Memory B cell (primary cell): ENCODE measurements at regions not wholly inside any gene's neighbourhood (a gene's known extent, or its start where the extent isn't known, plus 50 kb on each side); places are given as distances from the start of the nearest gene placed in this dataset.
A peak's percentile ranks its signal among the peaks of the same experiment; 100 is the strongest.

Source experiments
- ATAC-seq: fragments of 150-1000 bp; cut with Tn5 transposase; 2 replicates; pipeline ENCODE4 v1.10.0; 2021; ENCODE audit warnings: low read depth, mild to moderate bottlenecking, moderate library complexity
- DNase-seq, 2 donors: peaks; one replicate each; pipeline ENCODE4 v3.0.0; 2022; ENCODE audit warnings: low spot score in 2 of 2
- H3K27ac Mint-ChIP-seq: one replicate; pipeline ENCODE4 v1.8.0; 2022; ENCODE audit warnings: mild to moderate bottlenecking, moderate library complexity, mixed read lengths
- H3K27me3 Mint-ChIP-seq: one replicate; pipeline ENCODE4 v1.8.0; 2022; ENCODE audit warnings: mixed read lengths
- H3K36me3 Mint-ChIP-seq: one replicate; pipeline ENCODE4 v1.8.0; 2022; ENCODE audit warnings: mild to moderate bottlenecking, mixed read lengths
- H3K4me1 Mint-ChIP-seq: one replicate; pipeline ENCODE4 v1.8.0; 2022; ENCODE audit warnings: mixed read lengths
- H3K4me3 Mint-ChIP-seq: one replicate; pipeline ENCODE4 v1.8.0; 2022; ENCODE audit warnings: mild to moderate bottlenecking, moderate library complexity, mixed read lengths
- H3K9me3 Mint-ChIP-seq: one replicate; pipeline ENCODE4 v1.8.0; 2022; ENCODE audit warnings: mixed read lengths

- Mint-ChIP-seq H3K4me1 (peaks cover 60% of the 10 kb centered on the region), H3K27me3 (peaks cover 10% of the 10 kb centered on the region), H3K27ac (peak overlapping the region; percentile 72), H3K9me3 (no peaks in the 10 kb centered on the region), H3K36me3 (no peaks in the 10 kb centered on the region), H3K4me3 (no peak overlapping the region)
- ATAC-seq (no peak), DNase-seq (no peak)
Measured at GRCh38 chr20:17856837-17857605, 111.6 kb downstream of the SNX5 start.

DNA sequence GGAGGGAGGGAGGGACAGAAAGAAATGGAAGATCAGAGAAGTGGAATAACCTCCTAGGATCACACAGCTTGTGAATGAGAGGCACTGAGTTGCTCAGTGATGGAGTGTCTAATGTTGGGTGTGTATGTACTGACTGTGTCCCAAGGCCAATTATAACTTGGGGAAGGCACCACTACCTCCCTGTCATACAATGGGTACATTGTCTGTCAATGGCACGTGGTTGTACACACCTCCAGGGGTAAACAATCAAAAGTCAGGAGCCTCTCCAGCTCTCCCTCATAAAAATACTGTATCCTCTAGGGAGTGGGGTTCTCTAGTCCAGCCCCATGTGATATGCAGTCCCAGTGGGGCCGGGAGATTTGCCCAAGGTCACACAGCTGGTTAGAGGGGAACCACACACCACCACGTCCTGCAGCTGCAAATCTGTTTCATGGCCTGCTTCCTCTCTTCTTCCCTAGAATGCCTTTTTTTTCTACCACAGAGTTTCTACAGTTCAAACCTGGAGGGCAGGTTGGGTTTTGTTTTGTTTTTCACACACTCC is 112.5 kb downstream of the SNX5 start:
- Mint-ChIP-seq H3K27me3 (peaks cover 3% of the 10 kb centered on the region), H3K4me1 (peaks cover 56% of the 10 kb centered on the region), H3K4me3 (peak overlapping the region; percentile 12), H3K9me3 (no peaks in the 10 kb centered on the region), H3K27ac (peak overlapping the region; percentile 72), H3K36me3 (no peaks in the 10 kb centered on the region)
- peak; percentile 96 for ATAC-seq
- DNase-seq, result peak; percentile 51 to 52

DNA sequence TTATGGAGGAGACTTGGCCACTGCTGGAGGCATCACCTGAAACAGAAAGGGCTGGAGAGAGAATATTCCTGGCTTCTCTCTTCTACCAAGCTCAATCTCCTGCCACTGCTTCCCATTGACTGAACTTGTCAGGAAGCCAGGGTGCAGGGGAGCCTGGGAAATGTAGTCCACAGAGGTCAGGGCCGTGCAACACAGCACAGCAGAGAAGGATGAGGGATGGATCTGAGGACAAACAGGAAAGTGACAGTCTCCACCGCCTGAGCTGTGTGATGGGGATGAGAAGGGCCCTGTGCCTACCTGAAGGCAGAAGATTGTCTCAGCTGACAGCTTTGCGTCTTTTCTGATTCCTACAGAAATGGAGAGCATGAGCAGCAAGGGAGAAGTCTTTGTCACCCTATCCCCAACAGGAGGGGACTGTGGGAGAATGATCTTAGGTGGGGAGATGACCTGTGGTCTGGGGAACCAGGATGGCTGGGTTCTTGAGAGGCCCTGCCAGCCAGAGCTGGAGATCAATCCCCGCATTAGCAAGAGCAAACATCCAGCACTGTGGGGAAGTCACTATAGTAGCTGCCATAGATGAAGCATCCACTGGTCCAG is 114.2 kb downstream of the SNX5 start:
- Mint-ChIP-seq H3K4me3 (no peak overlapping the region), H3K9me3 (no peaks in the 10 kb centered on the region), H3K36me3 (no peaks in the 10 kb centered on the region), H3K27ac (no peak overlapping the region), H3K27me3 (no peaks in the 10 kb centered on the region), H3K4me1 (peaks cover 44% of the 10 kb centered on the region)
- ATAC-seq (no peak), DNase-seq (no peak)

DNA sequence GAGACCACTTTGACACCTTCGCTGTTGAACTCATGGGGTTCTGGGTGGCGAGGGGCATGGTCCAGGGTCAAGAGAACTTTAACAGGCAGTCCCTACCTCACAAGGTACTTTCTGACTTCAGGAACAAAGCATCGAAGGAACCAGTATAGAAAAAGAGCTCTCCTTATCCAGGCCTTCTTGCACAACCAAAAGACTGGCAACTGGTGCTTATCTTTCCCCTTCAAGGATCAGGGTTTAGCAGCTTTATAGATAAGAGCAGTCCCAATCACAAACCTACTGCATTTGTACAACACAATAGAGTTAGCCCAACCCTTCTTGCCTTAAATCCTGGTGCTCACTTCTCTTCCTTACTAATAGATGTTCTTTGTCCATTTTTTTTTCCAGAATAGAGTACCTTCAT is 116.3 kb downstream of the SNX5 start:
- Mint-ChIP-seq H3K9me3 (no peaks in the 10 kb centered on the region), H3K27me3 (no peaks in the 10 kb centered on the region), H3K27ac (peak overlapping the region; percentile 39), H3K4me1 (peaks cover 47% of the 10 kb centered on the region), H3K36me3 (no peaks in the 10 kb centered on the region), H3K4me3 (no peak overlapping the region)
- ATAC-seq (no peak), DNase-seq (no peak)

DNA sequence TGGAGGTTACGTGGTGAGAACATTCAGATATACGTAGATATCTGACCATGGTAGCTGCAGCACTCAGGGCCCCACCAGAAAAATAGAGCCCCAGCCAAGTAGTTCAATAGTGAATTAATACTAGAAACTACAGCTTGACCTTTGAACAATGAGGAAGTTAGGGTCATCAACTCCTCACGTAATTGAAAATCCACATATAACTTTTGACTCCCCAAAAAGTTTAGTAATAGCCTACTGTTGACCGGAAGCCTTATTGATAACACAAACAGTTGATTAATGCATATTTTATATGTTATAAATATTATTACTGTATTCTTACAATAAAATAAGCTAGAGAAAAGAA is 117.9 kb downstream of the SNX5 start:
- ATAC-seq (no peak), DNase-seq (no peak)
- Mint-ChIP-seq H3K9me3 (no peaks in the 10 kb centered on the region), H3K36me3 (no peaks in the 10 kb centered on the region), H3K4me3 (no peak overlapping the region), H3K4me1 (peaks cover 46% of the 10 kb centered on the region), H3K27ac (no peak overlapping the region), H3K27me3 (no peaks in the 10 kb centered on the region)

GRCh38 chr20:17849901-17850683 is 118.5 kb downstream of the SNX5 start:
- Mint-ChIP-seq H3K36me3 (no peaks in the 10 kb centered on the region), H3K4me1 (peaks cover 46% of the 10 kb centered on the region), H3K4me3 (no peak overlapping the region), H3K27ac (no peak overlapping the region), H3K27me3 (no peaks in the 10 kb centered on the region), H3K9me3 (no peaks in the 10 kb centered on the region)
- ATAC-seq (no peak), DNase-seq (no peak)

GRCh38 chr20:17849138-17849900 is 119.3 kb downstream of the SNX5 start:
- Mint-ChIP-seq H3K27ac (no peak overlapping the region), H3K4me1 (peaks cover 48% of the 10 kb centered on the region), H3K36me3 (no peaks in the 10 kb centered on the region), H3K9me3 (no peaks in the 10 kb centered on the region), H3K4me3 (no peak overlapping the region), H3K27me3 (no peaks in the 10 kb centered on the region)
- DNase-seq (no peak), ATAC-seq (no peak)

DNA sequence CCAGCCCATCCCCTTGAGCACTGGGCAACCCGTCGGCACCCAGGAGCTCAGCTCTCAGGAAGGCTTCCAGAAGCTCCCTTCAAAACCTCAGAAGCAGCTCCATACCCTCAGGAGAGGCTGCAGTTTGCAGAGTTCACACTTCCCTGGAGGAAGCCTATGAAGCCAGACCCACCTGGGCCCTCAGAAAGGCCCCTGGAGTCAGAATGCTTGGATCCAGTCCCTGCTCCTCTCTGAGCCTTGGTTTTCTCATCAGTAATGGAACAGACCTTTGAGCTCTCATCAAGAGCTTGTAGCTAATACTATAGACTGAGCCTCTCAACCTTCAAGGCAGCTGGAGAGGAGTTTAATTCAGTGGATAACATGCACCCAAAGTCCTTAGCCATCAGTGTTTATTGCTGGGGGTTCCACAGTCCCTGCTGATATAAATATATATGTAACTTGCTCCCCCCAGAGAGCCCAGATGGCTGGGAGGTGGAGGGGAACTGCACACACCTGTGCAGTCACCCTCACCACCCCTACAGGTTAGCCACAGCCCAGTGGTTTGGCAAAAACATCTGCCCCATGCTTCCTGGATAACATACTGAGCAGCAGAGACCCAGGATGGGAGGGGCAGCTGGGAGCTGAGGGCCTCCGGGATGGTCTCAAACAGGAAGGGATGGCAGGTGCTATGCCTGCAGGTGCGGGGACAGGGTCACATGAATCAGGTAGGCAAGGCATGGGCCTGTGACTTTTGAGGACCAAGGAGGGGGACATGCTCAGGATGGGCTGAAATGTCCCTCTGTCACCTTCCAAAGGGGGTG is 120.1 kb downstream of the SNX5 start:
- Mint-ChIP-seq H3K27me3 (peaks cover 2% of the 10 kb centered on the region), H3K36me3 (no peaks in the 10 kb centered on the region), H3K9me3 (no peaks in the 10 kb centered on the region), H3K27ac (no peak overlapping the region), H3K4me1 (peaks cover 49% of the 10 kb centered on the region), H3K4me3 (no peak overlapping the region)
- ATAC-seq (peak; percentile 67), DNase-seq (no peak)

- no peaks in the 10 kb centered on the region for H3K9me3 Mint-ChIP-seq
- ATAC-seq, result peak; percentile 25
- peaks cover 46% of the 10 kb centered on the region for H3K4me1 Mint-ChIP-seq
Measured at GRCh38 chr20:17845701-17846475, 122.7 kb downstream of the SNX5 start.

GRCh38 chr20:17844549-17845298 is 123.9 kb downstream of the SNX5 start:
- peaks cover 46% of the 10 kb centered on the region for H3K4me1 Mint-ChIP-seq
- no peaks in the 10 kb centered on the region for H3K36me3 Mint-ChIP-seq
- ATAC-seq (no peak), DNase-seq (no peak)
- peaks cover 5% of the 10 kb centered on the region for H3K27me3 Mint-ChIP-seq
- no peak overlapping the region for H3K4me3 Mint-ChIP-seq
- peaks cover 2% of the 10 kb centered on the region for H3K9me3 Mint-ChIP-seq
- H3K27ac Mint-ChIP-seq, result no peak overlapping the region

More at GRCh38 chr20:17845701-17846475, 122.7 kb downstream of the SNX5 start:
- Mint-ChIP-seq H3K27ac (no peak overlapping the region), H3K4me3 (peak overlapping the region; percentile 6), H3K27me3 (peaks cover 4% of the 10 kb centered on the region), H3K36me3 (no peaks in the 10 kb centered on the region)
- no peak for DNase-seq

GRCh38 chr20:17844133-17844429 is 124.5 kb downstream of the SNX5 start:
- Mint-ChIP-seq H3K9me3 (peaks cover 2% of the 10 kb centered on the region), H3K4me3 (no peak overlapping the region), H3K36me3 (no peaks in the 10 kb centered on the region), H3K27me3 (peaks cover 5% of the 10 kb centered on the region), H3K27ac (no peak overlapping the region), H3K4me1 (peaks cover 44% of the 10 kb centered on the region)
- ATAC-seq (no peak), DNase-seq (no peak)
